ENCODE measurements at regions not wholly inside any gene's neighbourhood (a gene's known extent, or its start where the extent isn't known, plus 50 kb on each side); places are given as distances from the start of the nearest gene placed in this dataset.

DNA sequence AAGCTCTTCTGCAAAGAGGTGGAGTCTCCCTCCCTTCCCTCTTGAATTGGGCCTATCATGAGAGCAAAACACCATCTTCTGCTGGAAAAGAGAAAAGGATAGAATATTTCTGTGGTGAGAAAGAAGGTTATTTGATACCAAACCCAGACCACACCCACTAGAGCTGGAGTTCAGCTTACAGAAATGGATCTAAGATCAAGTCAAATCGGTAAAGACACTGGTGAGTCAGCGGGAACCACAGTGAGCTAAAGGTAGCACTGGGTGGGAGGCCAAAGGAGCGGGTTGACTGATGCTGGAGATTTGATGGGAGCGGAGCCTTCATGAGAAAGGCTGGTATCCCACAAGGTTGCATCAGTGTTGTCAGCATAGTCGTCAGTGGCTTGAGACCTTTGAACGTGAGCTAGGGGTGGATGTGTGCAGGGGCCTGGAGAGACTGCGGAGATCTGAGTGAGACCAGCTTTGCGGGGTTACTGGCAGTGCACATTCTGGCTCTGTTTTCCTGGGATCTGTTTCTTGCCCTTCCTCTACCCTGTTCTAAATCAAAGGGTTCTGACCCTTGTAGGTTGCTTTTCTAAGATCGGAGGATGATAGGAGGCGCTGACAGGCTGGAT, 106.4 kb upstream of the SCOC start:
- TF ChIP-seq, protein P1, sequence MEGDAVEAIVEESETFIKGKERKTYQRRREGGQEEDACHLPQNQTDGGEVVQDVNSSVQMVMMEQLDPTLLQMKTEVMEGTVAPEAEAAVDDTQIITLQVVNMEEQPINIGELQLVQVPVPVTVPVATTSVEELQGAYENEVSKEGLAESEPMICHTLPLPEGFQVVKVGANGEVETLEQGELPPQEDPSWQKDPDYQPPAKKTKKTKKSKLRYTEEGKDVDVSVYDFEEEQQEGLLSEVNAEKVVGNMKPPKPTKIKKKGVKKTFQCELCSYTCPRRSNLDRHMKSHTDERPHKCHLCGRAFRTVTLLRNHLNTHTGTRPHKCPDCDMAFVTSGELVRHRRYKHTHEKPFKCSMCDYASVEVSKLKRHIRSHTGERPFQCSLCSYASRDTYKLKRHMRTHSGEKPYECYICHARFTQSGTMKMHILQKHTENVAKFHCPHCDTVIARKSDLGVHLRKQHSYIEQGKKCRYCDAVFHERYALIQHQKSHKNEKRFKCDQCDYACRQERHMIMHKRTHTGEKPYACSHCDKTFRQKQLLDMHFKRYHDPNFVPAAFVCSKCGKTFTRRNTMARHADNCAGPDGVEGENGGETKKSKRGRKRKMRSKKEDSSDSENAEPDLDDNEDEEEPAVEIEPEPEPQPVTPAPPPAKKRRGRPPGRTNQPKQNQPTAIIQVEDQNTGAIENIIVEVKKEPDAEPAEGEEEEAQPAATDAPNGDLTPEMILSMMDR (conservative IDR thresholded peaks at IDR 0.05; ENCODE audit: low read depth, low read length) = no peak
- no peak for DNase-seq (ENCODE audit: low read depth)
- H3K4me3 ChIP-seq (ENCODE audit: low read depth, low read length) = no peak overlapping the region

DNA sequence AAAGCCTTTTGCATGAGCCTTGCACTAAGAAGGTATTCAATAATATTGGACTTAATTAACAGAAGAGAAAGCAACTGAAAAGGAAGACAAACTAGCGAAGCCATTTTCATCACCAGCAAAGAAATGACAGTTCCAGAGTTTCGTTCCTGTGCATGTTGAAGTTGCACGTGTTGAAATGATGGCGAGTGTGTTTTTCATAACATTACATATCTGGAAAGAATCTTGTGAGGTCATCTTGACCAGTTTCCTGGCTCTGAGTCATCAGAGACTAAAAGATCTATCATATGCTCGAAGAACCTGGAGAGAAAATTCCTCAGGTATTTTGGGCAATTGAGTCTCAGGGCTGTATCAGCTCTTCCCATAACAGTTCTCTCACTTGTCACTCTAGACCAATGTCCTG, 106.2 kb upstream of the MAML3 start:
- TF ChIP-seq, protein P1 (conservative IDR thresholded peaks at IDR 0.05; ENCODE audit: low read depth, low read length) = no peak
- H3K4me3 ChIP-seq (ENCODE audit: low read depth, low read length) = no peak overlapping the region
- DNase-seq (ENCODE audit: low read depth) = no peak

DNA sequence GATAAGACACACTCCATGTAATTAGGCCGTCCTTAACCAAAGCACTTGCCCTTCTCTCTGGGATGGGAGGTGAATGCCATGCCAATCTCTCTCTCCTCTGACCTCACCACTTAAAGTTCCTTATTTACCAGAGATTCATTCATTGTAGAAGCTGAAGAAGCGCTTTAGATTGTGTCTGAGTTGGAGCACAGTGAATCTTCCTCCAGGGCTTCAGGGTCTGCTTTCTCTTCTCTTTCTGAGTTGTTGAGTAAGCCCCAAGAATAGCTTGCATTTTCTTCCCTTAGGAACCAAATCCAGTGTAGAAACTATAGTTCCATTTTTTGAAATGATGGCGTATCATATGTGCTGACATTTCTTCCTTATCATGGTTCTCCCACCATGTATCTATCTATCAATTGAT, 104.5 kb upstream of the MAML3 start:
- no peak overlapping the region for H3K4me3 ChIP-seq (ENCODE audit: low read depth, low read length)
- DNase-seq (ENCODE audit: low read depth) = no peak
- TF ChIP-seq, protein P1 (conservative IDR thresholded peaks at IDR 0.05; ENCODE audit: low read depth, low read length) = no peak

DNA sequence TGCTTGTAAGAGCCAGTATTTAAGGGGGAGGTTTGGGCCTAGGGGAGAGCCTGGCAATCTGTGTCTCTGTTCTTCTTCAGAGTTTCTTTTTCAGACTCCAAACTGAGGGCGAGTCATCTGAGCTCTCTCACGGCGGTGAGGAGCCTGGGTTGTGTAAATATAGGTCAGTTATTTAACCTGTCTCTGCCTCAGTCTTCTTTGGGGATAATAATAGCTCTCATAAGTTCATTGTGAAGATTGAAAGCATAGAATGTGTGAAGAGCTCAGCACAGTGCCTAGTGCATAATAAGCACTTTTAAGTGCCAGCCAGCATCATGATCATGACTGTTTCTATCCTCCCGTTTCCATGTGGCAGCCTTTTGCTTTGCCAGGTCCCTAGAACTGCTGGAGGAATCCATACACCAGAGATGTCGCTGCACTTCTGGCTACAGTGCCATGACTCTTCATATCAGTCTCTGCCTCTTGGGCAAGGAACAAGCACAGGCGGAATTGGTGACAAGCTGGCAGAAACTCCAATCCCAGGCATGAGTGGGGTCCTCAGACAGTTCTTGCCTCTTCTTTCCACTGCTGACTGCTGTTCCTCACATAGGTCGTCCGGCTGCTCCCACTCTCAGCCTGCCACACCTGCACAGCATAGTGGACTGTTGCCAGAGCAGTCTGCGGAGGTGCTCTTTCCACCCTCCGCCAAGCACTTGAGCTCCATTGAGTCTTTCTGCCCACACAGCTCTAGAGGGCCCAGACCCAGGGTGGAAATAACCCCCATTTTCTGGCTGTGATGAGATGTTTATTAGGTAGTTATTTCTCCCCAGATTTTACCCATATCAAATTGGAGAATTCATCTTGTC, 103.7 kb upstream of the MAML3 start:
- no peak overlapping the region for H3K4me3 ChIP-seq (ENCODE audit: low read depth, low read length)
- DNase-seq (ENCODE audit: low read depth) = no peak
- TF ChIP-seq, protein P1 (conservative IDR thresholded peaks at IDR 0.05; ENCODE audit: low read depth, low read length) = no peak

DNA sequence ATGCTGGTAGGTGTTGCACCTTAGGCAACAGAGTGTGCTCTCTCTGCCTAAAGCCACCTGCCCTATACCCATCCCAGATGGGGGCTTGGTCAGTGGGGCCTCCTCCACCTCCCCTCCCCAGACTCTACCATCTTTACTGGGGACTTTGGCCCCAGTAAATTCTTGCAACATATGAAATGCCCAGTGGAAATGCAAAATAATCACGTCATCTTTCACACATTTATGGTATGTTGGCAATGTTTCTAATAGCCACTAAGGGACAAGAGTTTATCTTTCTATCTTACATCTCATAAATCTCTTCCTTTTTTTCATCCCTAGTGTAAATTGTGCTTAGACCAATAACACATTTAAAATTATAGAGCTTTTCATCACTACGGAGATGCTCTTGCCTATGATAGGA, 103.0 kb upstream of the MAML3 start:
- no peak overlapping the region for H3K4me3 ChIP-seq (ENCODE audit: low read depth, low read length)
- TF ChIP-seq, protein P1 (conservative IDR thresholded peaks at IDR 0.05; ENCODE audit: low read depth, low read length) = no peak
- no peak for DNase-seq (ENCODE audit: low read depth)

DNA sequence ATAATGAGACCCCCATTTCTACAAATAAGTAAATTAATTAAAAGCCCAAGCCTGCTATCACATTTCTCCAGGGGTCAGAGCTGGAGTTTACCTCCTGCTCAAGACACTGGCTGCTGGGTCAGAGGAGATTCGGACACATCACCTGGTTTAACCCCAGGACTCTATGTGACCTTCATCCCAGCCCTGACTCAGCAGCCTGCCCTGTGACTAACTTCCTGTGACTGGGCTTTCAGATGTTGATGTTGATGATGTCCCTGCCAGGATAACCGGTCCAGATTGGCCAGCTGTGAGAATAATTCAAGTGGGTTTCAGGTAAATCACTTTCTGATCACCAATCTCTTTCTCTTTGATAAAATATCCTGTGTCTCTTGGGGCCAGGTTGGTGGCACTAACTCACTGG, 102.4 kb upstream of the MAML3 start:
- TF ChIP-seq, protein P1 (conservative IDR thresholded peaks at IDR 0.05; ENCODE audit: low read depth, low read length) = no peak
- no peak for DNase-seq (ENCODE audit: low read depth)
- H3K4me3 ChIP-seq (ENCODE audit: low read depth, low read length) = no peak overlapping the region
